Fibroblast of pulmonary artery (primary cell): ENCODE measurements at regions not wholly inside any gene's neighbourhood (a gene's known extent, or its start where the extent isn't known, plus 50 kb on each side); places are given as distances from the start of the nearest gene placed in this dataset.
A peak's percentile ranks its signal among the peaks of the same experiment; 100 is the strongest.

Source experiments
- DNase-seq: peaks from one replicate; pipeline ENCODE4 v3.0.0-alpha.2; 2010; ENCODE audit warnings: low read depth
- H3K4me3 ChIP-seq: replicated peaks from 2 replicates; pipeline ENCODE4 v1.5.1; 2011; ENCODE audit warnings: low read depth, mild to moderate bottlenecking, control low read depth, low read length, moderate library complexity
- TF ChIP-seq, protein P1 (sequence below): IDR thresholded peaks from 2 replicates; pipeline ENCODE4 v1.5.1; 2011; ENCODE audit warnings: mild to moderate bottlenecking, control low read depth, low read length, inconsistent platforms; ENCODE audit errors: missing control alignments

DNA sequence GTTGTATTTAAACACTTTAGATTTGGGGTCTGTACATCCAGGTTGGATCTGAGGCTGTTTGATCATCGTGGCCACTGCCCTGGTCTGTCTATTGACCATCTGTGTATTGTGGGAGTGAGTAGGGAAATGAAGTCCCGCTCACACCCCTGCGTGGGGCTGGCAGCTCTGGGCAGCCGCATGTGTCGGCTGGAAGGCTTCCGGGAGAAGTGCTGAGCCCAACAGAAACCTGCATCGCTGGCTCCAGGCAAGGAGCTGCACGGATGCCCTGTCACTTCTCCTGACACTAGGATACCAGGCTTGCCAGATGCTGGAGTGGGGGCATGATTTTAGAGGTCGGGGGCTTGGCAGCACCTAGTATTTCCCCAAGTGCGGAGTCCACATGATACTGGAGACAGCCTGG is 93.6 kb downstream of the PHETA1 start:
- H3K4me3 ChIP-seq = no peak overlapping the region
- TF ChIP-seq, protein P1, sequence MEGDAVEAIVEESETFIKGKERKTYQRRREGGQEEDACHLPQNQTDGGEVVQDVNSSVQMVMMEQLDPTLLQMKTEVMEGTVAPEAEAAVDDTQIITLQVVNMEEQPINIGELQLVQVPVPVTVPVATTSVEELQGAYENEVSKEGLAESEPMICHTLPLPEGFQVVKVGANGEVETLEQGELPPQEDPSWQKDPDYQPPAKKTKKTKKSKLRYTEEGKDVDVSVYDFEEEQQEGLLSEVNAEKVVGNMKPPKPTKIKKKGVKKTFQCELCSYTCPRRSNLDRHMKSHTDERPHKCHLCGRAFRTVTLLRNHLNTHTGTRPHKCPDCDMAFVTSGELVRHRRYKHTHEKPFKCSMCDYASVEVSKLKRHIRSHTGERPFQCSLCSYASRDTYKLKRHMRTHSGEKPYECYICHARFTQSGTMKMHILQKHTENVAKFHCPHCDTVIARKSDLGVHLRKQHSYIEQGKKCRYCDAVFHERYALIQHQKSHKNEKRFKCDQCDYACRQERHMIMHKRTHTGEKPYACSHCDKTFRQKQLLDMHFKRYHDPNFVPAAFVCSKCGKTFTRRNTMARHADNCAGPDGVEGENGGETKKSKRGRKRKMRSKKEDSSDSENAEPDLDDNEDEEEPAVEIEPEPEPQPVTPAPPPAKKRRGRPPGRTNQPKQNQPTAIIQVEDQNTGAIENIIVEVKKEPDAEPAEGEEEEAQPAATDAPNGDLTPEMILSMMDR = no peak
- no peak for DNase-seq

DNA sequence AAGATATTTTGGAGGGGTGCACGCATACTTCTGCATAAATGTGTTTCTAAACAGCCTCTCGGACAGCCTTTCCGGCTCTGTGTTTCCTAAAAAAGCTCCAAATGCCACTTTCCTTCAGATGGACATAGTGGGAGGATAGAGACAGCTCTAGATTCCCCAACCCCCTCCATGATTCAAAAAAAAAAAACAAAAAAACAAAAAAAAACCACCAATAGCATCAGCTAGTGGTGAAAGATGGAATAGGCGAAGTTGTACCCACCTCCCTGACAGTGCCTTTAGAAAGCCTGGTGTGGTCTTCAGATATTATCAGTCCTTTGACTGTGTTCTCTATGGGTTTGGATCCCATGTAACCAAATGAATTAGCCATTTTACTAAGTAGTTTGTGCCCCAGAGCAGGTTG is 94.1 kb downstream of the PHETA1 start:
- no peak for DNase-seq
- TF ChIP-seq, protein P1 = peak; percentile 59
- no peak overlapping the region for H3K4me3 ChIP-seq

DNA sequence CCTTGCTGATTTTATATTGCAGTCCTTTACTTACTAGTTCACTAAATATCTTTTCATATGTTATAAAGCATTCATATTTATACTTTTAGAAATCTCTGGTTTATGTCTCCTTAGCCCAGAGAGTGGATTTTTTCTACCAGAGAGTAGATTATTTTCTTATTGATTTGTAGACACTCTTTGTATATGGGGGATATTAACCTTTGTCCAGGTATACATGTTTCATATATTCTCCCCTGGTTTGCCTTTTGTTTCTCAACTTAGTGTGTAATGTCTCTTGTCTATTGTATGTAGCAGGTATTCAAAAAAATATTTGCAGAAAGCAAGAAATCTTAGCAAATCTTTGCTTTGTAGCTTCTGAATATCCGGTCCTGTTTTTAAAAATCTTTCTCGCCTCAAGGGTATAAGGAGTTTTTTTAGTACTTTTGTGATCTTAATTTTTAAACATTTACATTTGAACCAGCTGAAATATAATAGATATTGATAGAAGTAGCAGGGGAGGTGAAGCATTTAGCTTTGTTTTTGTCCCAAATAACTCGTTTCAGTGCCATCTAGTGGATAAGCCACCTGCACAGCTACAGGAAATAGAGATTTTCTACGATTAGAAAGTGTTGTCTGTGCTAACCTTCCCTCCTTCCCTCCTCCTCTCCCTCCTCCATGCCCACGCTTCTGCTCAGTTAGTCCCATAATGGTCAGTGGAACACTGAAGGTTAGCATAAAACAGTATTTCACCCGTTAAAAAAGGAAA is 97.0 kb downstream of the PHETA1 start:
- TF ChIP-seq, protein P1 = peak; percentile 32
- no peak for DNase-seq
- H3K4me3 ChIP-seq = no peak overlapping the region

DNA sequence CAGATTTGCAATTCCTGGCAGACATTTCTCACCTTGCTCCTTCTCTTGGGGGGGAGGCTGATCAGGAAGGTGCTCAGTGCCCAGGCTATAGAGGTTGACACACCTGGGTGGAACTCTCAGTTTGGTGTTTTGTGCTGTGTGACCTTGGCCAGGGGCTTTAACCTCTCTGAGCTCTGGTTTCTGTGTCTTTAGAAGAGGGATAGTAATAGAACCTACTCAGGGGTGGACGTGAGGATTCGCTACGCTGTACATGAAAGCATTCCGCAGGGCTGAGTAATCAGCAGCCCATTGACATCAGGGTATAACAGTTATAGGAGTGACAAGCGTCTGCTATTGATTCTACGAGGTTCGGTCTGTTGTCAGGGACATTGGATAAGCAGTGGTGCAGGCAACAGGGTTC is 98.1 kb downstream of the PHETA1 start:
- H3K4me3 ChIP-seq = no peak overlapping the region
- DNase-seq = peak; percentile 14
- TF ChIP-seq, protein P1 = no peak

DNA sequence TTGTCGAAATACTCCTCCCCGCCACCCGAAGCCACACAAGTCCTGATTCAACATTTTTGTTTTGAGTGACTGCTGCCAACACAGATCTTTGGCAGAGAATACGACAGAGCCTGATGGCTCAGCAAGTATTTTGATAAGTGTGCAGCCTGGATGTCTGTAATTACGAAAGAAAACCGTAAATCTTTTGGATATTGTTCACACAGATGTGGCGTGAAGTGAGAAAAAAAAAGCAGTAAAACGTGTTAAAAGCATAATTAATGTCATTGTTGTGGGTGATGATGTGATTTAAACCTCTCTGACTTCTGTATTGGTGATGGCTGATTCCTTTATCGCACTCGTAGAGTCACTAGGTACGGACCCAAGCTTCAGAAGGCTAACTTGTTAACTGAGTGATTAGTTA is 98.7 kb downstream of the PHETA1 start:
- no peak for DNase-seq
- TF ChIP-seq, protein P1 = no peak
- no peak overlapping the region for H3K4me3 ChIP-seq

DNA sequence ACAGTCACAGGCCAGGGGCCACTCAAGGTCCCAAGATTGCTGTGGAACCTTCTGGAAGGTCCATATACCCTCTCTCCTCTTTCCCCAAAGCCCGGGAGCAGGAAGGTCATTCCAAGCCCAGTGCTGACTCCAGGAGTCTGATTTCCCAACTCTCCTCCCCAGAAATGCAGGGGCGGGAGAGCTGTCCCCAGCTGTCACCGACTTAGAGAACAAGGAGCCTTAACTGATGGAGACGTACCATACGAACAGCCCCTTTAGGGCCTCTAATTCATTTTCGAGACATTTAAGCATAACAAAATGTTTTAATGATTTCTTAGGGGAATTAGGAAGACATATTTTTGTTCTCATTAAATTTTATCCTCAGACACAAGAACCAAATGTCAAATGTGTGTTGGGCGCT is 99.2 kb downstream of the PHETA1 start:
- DNase-seq = no peak
- TF ChIP-seq, protein P1 = no peak
- H3K4me3 ChIP-seq = no peak overlapping the region
